VCaP (cell line): ENCODE measurements at regions not wholly inside any gene's neighbourhood (a gene's known extent, or its start where the extent isn't known, plus 50 kb on each side); places are given as distances from the start of the nearest gene placed in this dataset.
"Not testable (repeated sequence)": the region's sequence is repeated elsewhere in the genome, so short reads cannot be mapped to it uniquely, and the experiment has no call there.

Experiments
- H3K27ac ChIP-seq: fragments of 450-650 bp; 2 replicates; pipeline ENCODE4 v1.5.1; 2017
- CTCF ChIP-seq: fragments of 450-650 bp; conservative IDR thresholded peaks from 2 replicates; pipeline ENCODE4 v1.5.1; 2017; ENCODE audit warnings: mild to moderate bottlenecking, moderate library complexity

GRCh38 chr12:9405886-9406563 is 197.8 kb upstream of the PZP start:
- TF ChIP-seq CTCF, result no peak
- no peak overlapping the region for H3K27ac ChIP-seq

- TF ChIP-seq CTCF, result no peak
- no peak overlapping the region for H3K27ac ChIP-seq
These were observed 196.5 kb upstream of the PZP start for GRCh38 chr12:9404469-9405260.

- no peak overlapping the region for H3K27ac ChIP-seq
- TF ChIP-seq CTCF, result no peak
These were observed 195.8 kb upstream of the PZP start for GRCh38 chr12:9404031-9404430.

- H3K27ac ChIP-seq, result not testable (repeated sequence)
These were observed 194.3 kb upstream of the PZP start for GRCh38 chr12:9402432-9403040.

- not testable (repeated sequence) for H3K27ac ChIP-seq
These were observed 188.2 kb upstream of the PZP start for GRCh38 chr12:9396367-9396766.

- H3K27ac ChIP-seq, result not testable (repeated sequence)
These were observed 187.0 kb upstream of the PZP start for GRCh38 chr12:9395220-9395619.

- H3K27ac ChIP-seq, result no peak overlapping the region
- no peak for TF ChIP-seq CTCF
These were observed 184.6 kb upstream of the PZP start for GRCh38 chr12:9392842-9393241.

- no peak for TF ChIP-seq CTCF
- H3K27ac ChIP-seq, result no peak overlapping the region
These were observed 183.6 kb upstream of the PZP start for GRCh38 chr12:9391815-9392214.

- no peak overlapping the region for H3K27ac ChIP-seq
- TF ChIP-seq CTCF, result no peak
These were observed 182.6 kb upstream of the PZP start for GRCh38 chr12:9390761-9391160.
